ENCODE measurements at regions not wholly inside any gene's neighbourhood (a gene's known extent, or its start where the extent isn't known, plus 50 kb on each side); places are given as distances from the start of the nearest gene placed in this dataset.
"Not testable (repeated sequence)": the region's sequence is repeated elsewhere in the genome, so short reads cannot be mapped to it uniquely, and the experiment has no call there.

GRCh38 chrX:121571333-121571732 is 523.9 kb downstream of the GLUD2 start:
- H3K4me3 ChIP-seq (ENCODE audit: low read length) = no peak overlapping the region
- no peak for DNase-seq (ENCODE audit: low read depth, low spot score)

- not testable (repeated sequence) for H3K4me3 ChIP-seq (ENCODE audit: low read length); DNase-seq (ENCODE audit: low read depth, low spot score)
These were observed 527.0 kb downstream of the GLUD2 start for GRCh38 chrX:121574384-121574783.

- DNase-seq (ENCODE audit: low read depth, low spot score) = peak; percentile 20
- H3K4me3 ChIP-seq (ENCODE audit: low read length) = no peak overlapping the region
These were observed 531.8 kb downstream of the GLUD2 start for GRCh38 chrX:121579016-121579760.

- no peak for DNase-seq (ENCODE audit: low read depth, low spot score)
- no peak overlapping the region for H3K4me3 ChIP-seq (ENCODE audit: low read length)
These were observed 534.5 kb downstream of the GLUD2 start for GRCh38 chrX:121581885-121582284.

GRCh38 chrX:121585626-121586025 is 538.2 kb downstream of the GLUD2 start:
- no peak overlapping the region for H3K4me3 ChIP-seq (ENCODE audit: low read length)
- DNase-seq (ENCODE audit: low read depth, low spot score) = no peak

GRCh38 chrX:121592884-121593283 is 545.5 kb downstream of the GLUD2 start:
- no peak overlapping the region for H3K4me3 ChIP-seq (ENCODE audit: low read length)
- no peak for DNase-seq (ENCODE audit: low read depth, low spot score)

- no peak for DNase-seq (ENCODE audit: low read depth, low spot score)
- H3K4me3 ChIP-seq (ENCODE audit: low read length) = no peak overlapping the region
These were observed 550.9 kb downstream of the GLUD2 start for GRCh38 chrX:121598356-121598755.

- DNase-seq (ENCODE audit: low read depth, low spot score) = no peak
- no peak overlapping the region for H3K4me3 ChIP-seq (ENCODE audit: low read length)
These were observed 587.7 kb downstream of the GLUD2 start for GRCh38 chrX:121635141-121635540.

- no peak overlapping the region for H3K4me3 ChIP-seq (ENCODE audit: low read length)
These were observed 592.4 kb downstream of the GLUD2 start for GRCh38 chrX:121639781-121640180.

GRCh38 chrX:121641560-121641959 is 594.1 kb downstream of the GLUD2 start:
- H3K4me3 ChIP-seq (ENCODE audit: low read length) = no peak overlapping the region
- no peak for DNase-seq (ENCODE audit: low read depth, low spot score)

More at GRCh38 chrX:121639781-121640180, 592.4 kb downstream of the GLUD2 start:
- DNase-seq (ENCODE audit: low read depth, low spot score) = no peak

GRCh38 chrX:121642415-121642814 is 595.0 kb downstream of the GLUD2 start:
- DNase-seq (ENCODE audit: low read depth, low spot score) = no peak
- no peak overlapping the region for H3K4me3 ChIP-seq (ENCODE audit: low read length)

GRCh38 chrX:121649417-121649816 is 602.0 kb downstream of the GLUD2 start:
- DNase-seq (ENCODE audit: low read depth, low spot score) = no peak
- H3K4me3 ChIP-seq (ENCODE audit: low read length) = no peak overlapping the region

- H3K4me3 ChIP-seq (ENCODE audit: low read length) = no peak overlapping the region
- DNase-seq (ENCODE audit: low read depth, low spot score) = no peak
These were observed 607.9 kb downstream of the GLUD2 start for GRCh38 chrX:121655276-121655675.

- no peak for DNase-seq (ENCODE audit: low read depth, low spot score)
- no peak overlapping the region for H3K4me3 ChIP-seq (ENCODE audit: low read length)
These were observed 618.8 kb downstream of the GLUD2 start for GRCh38 chrX:121666171-121666570.

- no peak overlapping the region for H3K4me3 ChIP-seq (ENCODE audit: low read length)
- DNase-seq (ENCODE audit: low read depth, low spot score) = no peak
These were observed 624.2 kb downstream of the GLUD2 start for GRCh38 chrX:121671649-121672048.

- H3K4me3 ChIP-seq (ENCODE audit: low read length); DNase-seq (ENCODE audit: low read depth, low spot score): not testable (repeated sequence)
These were observed 661.8 kb downstream of the GLUD2 start for GRCh38 chrX:121709236-121709635.

- no peak overlapping the region for H3K4me3 ChIP-seq (ENCODE audit: low read length)
- DNase-seq (ENCODE audit: low read depth, low spot score) = no peak
These were observed 686.1 kb downstream of the GLUD2 start for GRCh38 chrX:121733514-121733913.

- no peak for DNase-seq (ENCODE audit: low read depth, low spot score)
- H3K4me3 ChIP-seq (ENCODE audit: low read length) = no peak overlapping the region
These were observed 698.7 kb downstream of the GLUD2 start for GRCh38 chrX:121746105-121746504.

GRCh38 chrX:121753602-121754001 is 706.2 kb downstream of the GLUD2 start:
- not testable (repeated sequence) for H3K4me3 ChIP-seq (ENCODE audit: low read length); DNase-seq (ENCODE audit: low read depth, low spot score)

GRCh38 chrX:121754301-121754700 is 706.9 kb downstream of the GLUD2 start:
- H3K4me3 ChIP-seq (ENCODE audit: low read length) = no peak overlapping the region
- DNase-seq (ENCODE audit: low read depth, low spot score) = no peak

GRCh38 chrX:121755541-121755940 is 708.1 kb downstream of the GLUD2 start:
- no peak overlapping the region for H3K4me3 ChIP-seq (ENCODE audit: low read length)
- no peak for DNase-seq (ENCODE audit: low read depth, low spot score)

Data from Jurkat, Clone E6-1 (cell line).